Progenitor cell of endocrine pancreas (in vitro differentiated cells): ENCODE measurements at regions not wholly inside any gene's neighbourhood (a gene's known extent, or its start where the extent isn't known, plus 50 kb on each side); places are given as distances from the start of the nearest gene placed in this dataset.

Experiments used
- DNase-seq: peaks from one replicate; pipeline ENCODE4 v3.0.0; 2021; ENCODE audit warnings: low spot score; ENCODE audit not compliant: unreplicated experiment
- H3K27ac Mint-ChIP-seq: 2 replicates; pipeline ENCODE4 v1.8.0; 2021; ENCODE audit warnings: mild to moderate bottlenecking, moderate library complexity, mixed read lengths
- H3K27me3 Mint-ChIP-seq: 2 replicates; pipeline ENCODE4 v1.8.0; 2021; ENCODE audit warnings: mixed read lengths
- H3K36me3 Mint-ChIP-seq: 2 replicates; pipeline ENCODE4 v1.8.0; 2022; ENCODE audit warnings: mixed read lengths; ENCODE audit not compliant: insufficient read depth
- H3K4me1 Mint-ChIP-seq: 2 replicates; pipeline ENCODE4 v1.8.0; 2021; ENCODE audit warnings: low read depth, mixed read lengths
- H3K4me3 Mint-ChIP-seq: 2 replicates; pipeline ENCODE4 v1.8.0; 2021; ENCODE audit warnings: low read depth, mild to moderate bottlenecking, moderate library complexity, mixed read lengths
- H3K9me3 Mint-ChIP-seq: 2 replicates; pipeline ENCODE4 v1.8.0; 2021; ENCODE audit warnings: low read depth, mixed read lengths
- TF ChIP-seq, protein P1 (sequence below): fragments of 200-600 bp; sonication (generic); IDR thresholded peaks from one replicate; pipeline ENCODE4 v1.5.0; 2021; ENCODE audit warnings: antibody characterized with exemption, mild to moderate bottlenecking; ENCODE audit not compliant: unreplicated experiment

DNA sequence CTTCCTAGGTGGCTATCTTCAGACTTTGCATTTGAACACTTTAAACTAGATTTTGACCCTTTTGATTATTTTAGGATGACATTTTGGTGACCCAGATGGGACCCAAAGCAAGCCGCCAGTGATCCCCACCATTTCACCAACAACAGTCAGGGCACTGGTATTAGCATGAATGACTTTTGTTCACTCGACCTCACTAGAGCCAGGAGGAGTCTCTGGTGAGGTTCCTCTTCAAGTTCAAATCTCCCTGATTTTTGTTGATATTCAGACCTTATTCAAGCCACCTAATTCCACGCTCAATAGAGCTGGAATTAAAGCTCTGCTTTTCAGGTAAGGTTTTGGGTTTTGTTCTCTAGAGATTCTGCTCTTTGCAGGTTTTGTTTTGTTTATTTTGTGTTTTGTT is 202.3 kb downstream of the MREG start:
- Mint-ChIP-seq H3K27ac (peak overlapping the region; percentile 45), H3K9me3 (peaks cover 5% of the 10 kb centered on the region), H3K36me3 (peaks cover 3% of the 10 kb centered on the region), H3K4me3 (no peak overlapping the region), H3K4me1 (peaks cover 41% of the 10 kb centered on the region), H3K27me3 (no peaks in the 10 kb centered on the region)
- DNase-seq, result no peak
- TF ChIP-seq, protein P1, sequence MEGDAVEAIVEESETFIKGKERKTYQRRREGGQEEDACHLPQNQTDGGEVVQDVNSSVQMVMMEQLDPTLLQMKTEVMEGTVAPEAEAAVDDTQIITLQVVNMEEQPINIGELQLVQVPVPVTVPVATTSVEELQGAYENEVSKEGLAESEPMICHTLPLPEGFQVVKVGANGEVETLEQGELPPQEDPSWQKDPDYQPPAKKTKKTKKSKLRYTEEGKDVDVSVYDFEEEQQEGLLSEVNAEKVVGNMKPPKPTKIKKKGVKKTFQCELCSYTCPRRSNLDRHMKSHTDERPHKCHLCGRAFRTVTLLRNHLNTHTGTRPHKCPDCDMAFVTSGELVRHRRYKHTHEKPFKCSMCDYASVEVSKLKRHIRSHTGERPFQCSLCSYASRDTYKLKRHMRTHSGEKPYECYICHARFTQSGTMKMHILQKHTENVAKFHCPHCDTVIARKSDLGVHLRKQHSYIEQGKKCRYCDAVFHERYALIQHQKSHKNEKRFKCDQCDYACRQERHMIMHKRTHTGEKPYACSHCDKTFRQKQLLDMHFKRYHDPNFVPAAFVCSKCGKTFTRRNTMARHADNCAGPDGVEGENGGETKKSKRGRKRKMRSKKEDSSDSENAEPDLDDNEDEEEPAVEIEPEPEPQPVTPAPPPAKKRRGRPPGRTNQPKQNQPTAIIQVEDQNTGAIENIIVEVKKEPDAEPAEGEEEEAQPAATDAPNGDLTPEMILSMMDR, result no peak

DNA sequence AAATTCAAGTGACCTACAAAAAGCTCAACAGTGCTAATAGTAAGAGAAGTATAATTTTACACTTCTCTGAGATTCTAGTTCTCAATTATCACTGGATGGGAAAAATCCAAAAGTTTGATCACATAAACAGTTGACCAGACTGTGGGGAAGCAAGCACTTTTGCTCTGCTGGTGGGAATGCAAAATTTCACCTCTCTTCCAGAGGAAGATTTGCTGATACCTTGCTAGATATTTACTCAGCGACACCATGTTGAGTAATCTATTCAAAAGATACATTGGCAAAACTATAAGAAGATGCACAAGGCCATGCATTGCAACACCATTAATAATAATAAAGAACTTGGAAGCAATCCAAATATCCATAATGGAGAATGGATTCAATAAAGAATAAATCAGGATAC is 204.4 kb downstream of the MREG start:
- H3K27me3 Mint-ChIP-seq, result no peaks in the 10 kb centered on the region
- TF ChIP-seq, protein P1, result peak; percentile 49
- no peak for DNase-seq
- no peak overlapping the region for H3K27ac Mint-ChIP-seq
- peaks cover 8% of the 10 kb centered on the region for H3K9me3 Mint-ChIP-seq
- peaks cover 5% of the 10 kb centered on the region for H3K36me3 Mint-ChIP-seq
- no peak overlapping the region for H3K4me3 Mint-ChIP-seq
- peaks cover 29% of the 10 kb centered on the region for H3K4me1 Mint-ChIP-seq

DNA sequence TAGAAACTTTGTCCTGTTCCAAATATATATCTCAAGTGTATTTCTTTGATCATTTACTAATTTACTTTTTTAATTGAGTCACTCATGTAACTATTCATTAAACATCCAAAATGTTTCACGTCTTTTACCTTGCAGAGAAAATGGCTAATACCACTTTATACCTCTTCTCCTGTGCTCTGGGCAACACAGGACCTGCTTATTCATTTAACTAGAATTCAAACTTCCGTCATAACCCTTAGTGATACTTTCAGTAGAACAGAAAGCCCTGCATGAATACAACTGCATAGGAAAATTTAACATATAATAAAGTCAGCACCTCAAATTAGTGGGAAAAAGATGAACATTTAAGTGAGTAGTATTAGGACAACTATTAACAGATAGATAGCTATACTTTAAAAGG is 205.2 kb downstream of the MREG start:
- no peak overlapping the region for H3K27ac Mint-ChIP-seq
- peaks cover 8% of the 10 kb centered on the region for H3K9me3 Mint-ChIP-seq
- no peak for DNase-seq
- peaks cover 26% of the 10 kb centered on the region for H3K4me1 Mint-ChIP-seq
- no peaks in the 10 kb centered on the region for H3K27me3 Mint-ChIP-seq
- H3K4me3 Mint-ChIP-seq, result no peak overlapping the region
- H3K36me3 Mint-ChIP-seq, result peaks cover 5% of the 10 kb centered on the region
- TF ChIP-seq, protein P1, result no peak

DNA sequence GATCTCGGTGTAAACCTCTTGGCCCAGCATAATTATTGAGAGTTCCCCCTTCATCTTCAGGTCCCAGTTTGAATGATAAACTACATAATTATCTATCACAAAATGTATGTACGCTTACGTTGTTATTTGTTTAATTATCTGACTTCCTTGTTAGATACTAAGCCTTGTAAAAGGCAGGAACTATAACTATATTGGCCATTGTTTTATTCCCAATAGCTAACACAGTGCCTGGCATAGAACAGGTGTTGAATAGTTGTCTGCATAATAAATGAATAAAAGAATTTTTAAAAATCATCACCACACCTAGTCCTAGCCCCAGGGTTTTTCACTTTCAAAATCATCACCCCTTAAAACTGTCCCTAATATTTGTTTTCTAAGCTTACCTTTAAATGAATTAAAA is 207.9 kb downstream of the MREG start:
- Mint-ChIP-seq H3K4me3 (no peak overlapping the region), H3K9me3 (peaks cover 12% of the 10 kb centered on the region), H3K36me3 (peaks cover 4% of the 10 kb centered on the region), H3K27me3 (no peaks in the 10 kb centered on the region), H3K27ac (no peak overlapping the region), H3K4me1 (peaks cover 18% of the 10 kb centered on the region)
- DNase-seq, result no peak
- TF ChIP-seq, protein P1, result no peak

DNA sequence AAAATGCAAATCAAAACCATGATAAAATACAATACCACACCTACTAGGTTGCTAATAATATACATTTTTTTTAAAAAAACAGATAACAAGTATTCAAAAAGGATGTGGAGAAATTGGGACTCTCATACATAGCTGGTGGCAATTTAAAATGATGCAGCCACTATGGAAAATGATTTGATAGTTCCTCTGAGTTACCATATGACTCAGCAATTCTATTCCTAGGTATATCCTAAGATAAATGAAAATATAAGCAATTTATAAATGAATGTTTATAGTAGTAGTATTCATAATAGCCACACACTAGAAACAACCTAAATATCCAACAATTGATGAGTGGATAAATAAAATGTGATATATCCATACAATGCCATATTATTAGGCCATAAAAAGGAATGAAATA is 210.2 kb downstream of the MREG start:
- H3K27ac Mint-ChIP-seq, result no peak overlapping the region
- peaks cover 10% of the 10 kb centered on the region for H3K9me3 Mint-ChIP-seq
- H3K36me3 Mint-ChIP-seq, result peaks cover 4% of the 10 kb centered on the region
- H3K4me1 Mint-ChIP-seq, result peaks cover 8% of the 10 kb centered on the region
- no peaks in the 10 kb centered on the region for H3K27me3 Mint-ChIP-seq
- no peak overlapping the region for H3K4me3 Mint-ChIP-seq
- DNase-seq, result no peak
- TF ChIP-seq, protein P1, result no peak

DNA sequence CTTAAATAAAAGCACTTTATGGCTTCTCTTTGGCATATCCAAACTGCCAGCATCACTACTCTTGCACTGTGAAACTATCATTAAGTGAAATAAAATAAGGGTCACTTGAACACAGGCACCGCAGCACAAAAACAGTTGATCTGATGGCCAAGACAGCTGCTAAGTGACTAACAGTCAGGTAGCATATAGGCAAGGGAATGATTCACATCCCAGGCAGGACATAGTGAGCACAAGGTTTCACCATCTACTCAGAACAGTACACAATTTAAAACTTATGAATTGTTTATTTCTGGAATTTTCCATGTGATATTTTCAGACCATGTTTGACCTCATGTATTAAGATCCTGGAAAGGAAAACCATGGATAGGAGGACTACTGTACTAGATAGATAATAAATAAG is 214.2 kb downstream of the MREG start:
- Mint-ChIP-seq H3K27ac (no peak overlapping the region), H3K4me3 (no peak overlapping the region), H3K27me3 (no peaks in the 10 kb centered on the region), H3K9me3 (peaks cover 4% of the 10 kb centered on the region), H3K4me1 (peaks cover 13% of the 10 kb centered on the region), H3K36me3 (no peaks in the 10 kb centered on the region)
- TF ChIP-seq, protein P1, result no peak
- DNase-seq, result no peak
